WTC11 (cell line): ENCODE measurements at regions not wholly inside any gene's neighbourhood (a gene's known extent, or its start where the extent isn't known, plus 50 kb on each side); places are given as distances from the start of the nearest gene placed in this dataset.

Experiments used
- ATAC-seq: fragments of 200-7000 bp; cut with Tn5 transposase; 2 replicates; pipeline ENCODE4 v1.10.0; 2021; ENCODE audit warnings: mild to moderate bottlenecking, moderate library complexity
- CTCF ChIA-PET: fragments of 300-600 bp; sonication (Branson Sonifier 250); formaldehyde crosslinking; loops from one replicate; lab custom pipeline; 2021; ENCODE audit warnings: antibody characterized with exemption; lab: Charles Lee
- POLR2A ChIA-PET: fragments of 350-600 bp; sonication (Branson Sonifier 250); formaldehyde crosslinking; loops from one replicate; lab custom pipeline; 2021; ENCODE audit warnings: antibody characterized with exemption; lab: Charles Lee
- DNase-seq: peaks from one replicate; pipeline ENCODE4 v3.0.0; 2021; ENCODE audit warnings: low spot score
- H3K27ac Mint-ChIP-seq: 2 replicates; pipeline ENCODE4 v1.8.0; 2021; ENCODE audit warnings: mixed read lengths
- H3K27me3 Mint-ChIP-seq: 2 replicates; pipeline ENCODE4 v1.8.0; 2021; ENCODE audit warnings: low read depth, mild to moderate bottlenecking, moderate library complexity, mixed read lengths
- H3K36me3 Mint-ChIP-seq: 2 replicates; pipeline ENCODE4 v1.8.0; 2021; ENCODE audit warnings: mixed read lengths
- H3K4me1 Mint-ChIP-seq: 2 replicates; pipeline ENCODE4 v1.8.0; 2022; ENCODE audit warnings: mixed read lengths
- H3K4me3 Mint-ChIP-seq: 2 replicates; pipeline ENCODE4 v1.8.0; 2021; ENCODE audit warnings: mild to moderate bottlenecking, moderate library complexity, mixed read lengths
- H3K9me3 Mint-ChIP-seq: 2 replicates; pipeline ENCODE4 v1.8.0; 2021; ENCODE audit warnings: mixed read lengths
- AR ChIP-seq: fragments of 250-450 bp; sonication (Bioruptor Pico); IDR thresholded peaks from 2 replicates; pipeline ENCODE4 v1.9.0; 2021; ENCODE audit warnings: mild to moderate bottlenecking
- ATF1 ChIP-seq: sonication (generic); formaldehyde crosslinking; IDR thresholded peaks from 2 replicates; pipeline ENCODE4 v1.8.1; 2023; ENCODE audit warnings: mild to moderate bottlenecking, moderate library complexity, missing genetic modification reagents
- ATF2 ChIP-seq: sonication (generic); formaldehyde crosslinking; IDR thresholded peaks from 2 replicates; pipeline ENCODE4 v1.8.1; 2022; ENCODE audit warnings: low read depth, missing genetic modification reagents, borderline replicate concordance
- CDX4 ChIP-seq: fragments of 250-450 bp; sonication (Bioruptor Pico); IDR thresholded peaks from 2 replicates; pipeline ENCODE4 v1.9.0; 2021; ENCODE audit warnings: moderate library complexity, mild to moderate bottlenecking, inconsistent platforms, borderline replicate concordance
- CREB1 ChIP-seq: sonication (generic); formaldehyde crosslinking; IDR thresholded peaks from 2 replicates; pipeline ENCODE4 v1.8.0; 2023; ENCODE audit warnings: mild to moderate bottlenecking, missing genetic modification reagents
- CREM ChIP-seq: sonication (generic); formaldehyde crosslinking; IDR thresholded peaks from 2 replicates; pipeline ENCODE4 v1.8.1; 2022; ENCODE audit warnings: mild to moderate bottlenecking, missing genetic modification reagents, moderate library complexity
- E2F5 ChIP-seq: sonication (generic); formaldehyde crosslinking; IDR thresholded peaks from 2 replicates; pipeline ENCODE4 v1.8.1; 2022; ENCODE audit warnings: mild to moderate bottlenecking, moderate library complexity, missing genetic modification reagents
- FOXJ3 ChIP-seq: sonication (generic); formaldehyde crosslinking; IDR thresholded peaks from 2 replicates; pipeline ENCODE4 v1.9.0; 2021; ENCODE audit warnings: missing genetic modification reagents, mild to moderate bottlenecking, borderline replicate concordance
- MXD4 ChIP-seq: fragments of 250-450 bp; sonication (Bioruptor Pico); IDR thresholded peaks from 2 replicates; pipeline ENCODE4 v1.8.0; 2021; ENCODE audit warnings: mild to moderate bottlenecking, moderate library complexity, borderline replicate concordance
- NR1H2 ChIP-seq: sonication (generic); formaldehyde crosslinking; IDR thresholded peaks from 2 replicates; pipeline ENCODE4 v1.9.0; 2021; ENCODE audit warnings: mild to moderate bottlenecking, moderate library complexity, missing genetic modification reagents
- PRDM15 ChIP-seq: sonication (generic); formaldehyde crosslinking; IDR thresholded peaks from 2 replicates; pipeline ENCODE4 v1.8.0; 2022; ENCODE audit warnings: missing genetic modification reagents
- PRRX2 ChIP-seq: fragments of 250-450 bp; sonication (Bioruptor Pico); IDR thresholded peaks from 2 replicates; pipeline ENCODE4 v1.8.0; 2021; ENCODE audit warnings: mild to moderate bottlenecking
- RELA ChIP-seq: sonication (generic); formaldehyde crosslinking; IDR thresholded peaks from 2 replicates; pipeline ENCODE4 v1.8.1; 2022; ENCODE audit warnings: missing genetic modification reagents, mild to moderate bottlenecking, borderline replicate concordance
- SMAD3 ChIP-seq: sonication (generic); formaldehyde crosslinking; IDR thresholded peaks from 2 replicates; pipeline ENCODE4 v1.8.0; 2022; ENCODE audit warnings: missing genetic modification reagents, mild to moderate bottlenecking, borderline replicate concordance
- SMAD4 ChIP-seq: sonication (generic); formaldehyde crosslinking; IDR thresholded peaks from 2 replicates; pipeline ENCODE4 v1.8.0; 2022; ENCODE audit warnings: mild to moderate bottlenecking, missing genetic modification reagents
- ZNF317 ChIP-seq: sonication (generic); formaldehyde crosslinking; IDR thresholded peaks from 2 replicates; pipeline ENCODE4 v1.8.1; 2023; ENCODE audit warnings: low read depth, mild to moderate bottlenecking, moderate library complexity, missing genetic modification reagents, borderline replicate concordance

GRCh38 chr2:196249171-196249570 is 77.8 kb upstream of the STK17B start (continued):
- TF ChIP-seq E2F5 (CRISPR knock-in tag) (no peak), SMAD4 (no peak), NR1H2 (no peak), ATF2 (CRISPR knock-in tag) (no peak), SMAD3 (no peak), ATF1 (CRISPR knock-in tag) (no peak), CREB1 (CRISPR knock-in tag) (no peak), PRRX2 (no peak)

GRCh38 chr2:196249860-196250259 is 78.5 kb upstream of the STK17B start:
- DNase-seq (no peak), ATAC-seq (no peak)
- Mint-ChIP-seq H3K27ac (no peak overlapping the region), H3K36me3 (no peaks in the 10 kb centered on the region), H3K27me3 (no peaks in the 10 kb centered on the region), H3K4me1 (no peaks in the 10 kb centered on the region), H3K4me3 (no peak overlapping the region), H3K9me3 (no peaks in the 10 kb centered on the region)
- no peak for TF ChIP-seq CDX4 (CRISPR knock-in tag)
- TF ChIP-seq RELA (CRISPR knock-in tag): no peak
- no peak for TF ChIP-seq ZNF317 (CRISPR knock-in tag)
- no peak for TF ChIP-seq CREM (CRISPR knock-in tag)
- no peak for TF ChIP-seq PRDM15 (CRISPR knock-in tag)
- no peak for TF ChIP-seq MXD4 (CRISPR knock-in tag)
- no peak for TF ChIP-seq AR (CRISPR knock-in tag)
- no peak for TF ChIP-seq FOXJ3 (CRISPR knock-in tag)
- ChIA-PET CTCF (no interaction called here), POLR2A (no interaction called here)
